Uterus (tissue), 3 donors: ENCODE measurements at regions not wholly inside any gene's neighbourhood (a gene's known extent, or its start where the extent isn't known, plus 50 kb on each side); places are given as distances from the start of the nearest gene placed in this dataset.

Experiments
- DNase-seq, 2 donors: peaks; one replicate each; pipeline ENCODE4 v3.0.0-alpha.2; 2019 to 2020
- H3K27ac ChIP-seq, 2 donors: fragments of 200-600 bp; sonication (generic); 1 replicate in 1 of 2; 2 replicates in 1 of 2; pipeline ENCODE4 v1.5.1; 2016 to 2018
- H3K27me3 ChIP-seq, 2 donors: fragments of 200-600 bp; sonication (generic); one replicate each; pipeline ENCODE4 v1.5.1; 2018 to 2019; ENCODE audit warnings: control low read depth in 1 of 2
- H3K36me3 ChIP-seq, 2 donors: fragments of 200-600 bp; sonication (generic); one replicate each; pipeline ENCODE4 v1.5.1; 2019; ENCODE audit warnings: control low read depth in 1 of 2
- H3K4me1 ChIP-seq, 2 donors: fragments of 200-600 bp; sonication (generic); one replicate each; pipeline ENCODE4 v1.5.1; 2018 to 2019; ENCODE audit warnings: control low read depth in 1 of 2
- H3K4me3 ChIP-seq, 2 donors: fragments of 200-600 bp; sonication (generic); 1 replicate in 1 of 2; 2 replicates in 1 of 2; pipeline ENCODE4 v1.5.1; 2018 to 2019; ENCODE audit warnings: mild to moderate bottlenecking in 1 of 2
- H3K9me3 ChIP-seq, 2 donors: fragments of 200-600 bp; sonication (generic); one replicate each; pipeline ENCODE4 v1.5.1; 2019; ENCODE audit warnings: control low read depth in 1 of 2
- CTCF ChIP-seq, 4 experiments: fragments of 200-600 bp in 2 of 4; fragments of 450-650 bp in 2 of 4; sonication (generic) in 2 of 4; IDR thresholded peaks; one replicate each; pipeline ENCODE4 v1.5.1; 2016 to 2019; ENCODE audit warnings: antibody characterized with exemption in 4 of 4, mild to moderate bottlenecking in 2 of 4, moderate library complexity in 1 of 4
- POLR2A ChIP-seq, 2 donors: fragments of 450-650 bp; IDR thresholded peaks; one replicate each; pipeline ENCODE4 v1.6.1; 2016; ENCODE audit warnings: antibody characterized with exemption in 2 of 2, mild to moderate bottlenecking in 1 of 2, moderate library complexity in 1 of 2
- intact Hi-C: fragments of 100-400 bp; cut with DNase I; formaldehyde crosslinking; loops from one replicate; pipeline ENCODE4 v1.15.1; 2023; ENCODE audit warnings: low total_unique reads
- donor health status: DM: yes; HTN: yes; CAD: no.

DNA sequence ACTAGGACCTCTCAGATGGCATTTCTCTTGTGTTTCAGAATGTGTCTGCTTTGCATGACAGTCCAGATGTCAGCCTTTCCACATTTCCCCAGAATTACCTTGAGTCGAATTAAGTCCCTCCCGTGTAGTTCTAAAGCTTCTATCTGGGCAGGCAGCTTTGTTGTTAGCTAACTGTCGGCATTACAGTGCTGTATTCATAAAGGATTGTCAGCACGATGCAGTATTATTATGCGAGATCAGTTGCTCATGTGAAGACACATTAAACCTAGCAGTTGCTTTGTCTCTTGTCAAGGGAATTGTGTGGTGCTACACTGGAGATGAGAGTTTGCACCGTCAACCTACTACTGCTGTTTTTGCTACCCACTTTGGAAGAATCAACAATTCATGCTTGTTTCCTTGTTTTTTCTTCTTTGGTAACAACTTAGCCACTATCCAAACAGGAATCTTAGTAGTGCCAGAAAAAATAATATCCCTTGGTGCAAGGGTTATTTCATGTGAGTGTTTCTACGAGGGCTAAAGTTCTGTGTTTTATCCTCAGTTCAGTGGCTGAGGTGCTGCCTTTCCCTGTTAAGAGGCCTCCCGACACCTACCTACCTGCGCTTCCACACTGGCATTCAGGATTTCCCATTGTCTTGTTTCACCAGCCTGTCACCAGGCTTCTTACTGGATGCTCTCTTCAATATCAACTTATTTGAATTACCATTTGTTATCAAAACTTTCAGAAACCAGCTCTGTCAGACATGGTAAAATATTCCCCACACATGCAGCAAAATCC is 297.9 kb upstream of the G2E3 start:
- intact Hi-C loops: no loop called here
- H3K4me1 ChIP-seq: no peaks in the 10 kb centered on the region
- no peak overlapping the region for H3K27ac ChIP-seq
- no peaks in the 10 kb centered on the region for H3K27me3 ChIP-seq
- H3K9me3 ChIP-seq: no peaks in the 10 kb centered on the region
- no peak overlapping the region for H3K4me3 ChIP-seq
- TF ChIP-seq POLR2A (IDR thresholded peaks at IDR 0.05) (no peak), CTCF (IDR thresholded peaks at IDR 0.05) (no peak)
- DNase-seq: no peak
- no peaks in the 10 kb centered on the region for H3K36me3 ChIP-seq

- no peak overlapping the region for H3K4me3 ChIP-seq
- H3K9me3 ChIP-seq: no peaks in the 10 kb centered on the region
- no peaks in the 10 kb centered on the region for H3K27me3 ChIP-seq
- H3K36me3 ChIP-seq: no peaks in the 10 kb centered on the region
- no peaks in the 10 kb centered on the region for H3K4me1 ChIP-seq
- H3K27ac ChIP-seq: no peak overlapping the region
- intact Hi-C loops: no loop called here
- no peak for DNase-seq
- no peak for TF ChIP-seq POLR2A (IDR thresholded peaks at IDR 0.05)
- TF ChIP-seq CTCF (IDR thresholded peaks at IDR 0.05): no peak
Measured at GRCh38 chr14:30264161-30264560, 294.8 kb upstream of the G2E3 start.

DNA sequence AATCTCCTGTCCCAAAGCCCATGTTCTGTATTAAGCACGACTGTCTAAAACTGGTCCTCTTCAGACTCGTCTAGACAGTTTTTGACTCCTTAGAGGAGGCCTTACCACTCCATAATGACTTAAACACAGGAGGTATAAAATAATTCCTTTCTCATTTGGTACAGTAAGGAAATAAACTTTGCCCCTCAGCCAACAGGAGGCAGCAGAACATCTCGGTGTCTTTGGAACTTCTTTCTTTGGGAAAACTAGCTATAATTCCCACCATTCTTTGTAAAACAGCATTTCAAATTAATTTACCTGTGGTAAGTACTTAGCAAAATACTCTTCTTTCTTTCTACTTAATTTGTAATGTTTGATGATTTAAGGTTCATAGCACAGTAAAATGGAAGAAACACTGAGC is 292.7 kb upstream of the G2E3 start:
- no peak for TF ChIP-seq POLR2A (IDR thresholded peaks at IDR 0.05)
- TF ChIP-seq CTCF (IDR thresholded peaks at IDR 0.05): no peak
- intact Hi-C loops: no loop called here
- Histone ChIP-seq H3K27ac (no peak overlapping the region), H3K4me3 (no peak overlapping the region), H3K27me3 (no peaks in the 10 kb centered on the region), H3K36me3 (no peaks in the 10 kb centered on the region), H3K9me3 (no peaks in the 10 kb centered on the region), H3K4me1 (no peaks in the 10 kb centered on the region)
- DNase-seq: no peak

GRCh38 chr14:30267141-30267540 is 291.8 kb upstream of the G2E3 start:
- Histone ChIP-seq H3K4me3 (no peak overlapping the region), H3K9me3 (no peaks in the 10 kb centered on the region), H3K27ac (no peak overlapping the region), H3K36me3 (no peaks in the 10 kb centered on the region), H3K4me1 (no peaks in the 10 kb centered on the region), H3K27me3 (no peaks in the 10 kb centered on the region)
- TF ChIP-seq CTCF (IDR thresholded peaks at IDR 0.05) (no peak), POLR2A (IDR thresholded peaks at IDR 0.05) (no peak)
- intact Hi-C loops: no loop called here
- no peak for DNase-seq

- TF ChIP-seq CTCF (IDR thresholded peaks at IDR 0.05): peak; percentile 43 to 58 (median 50)
- no peak for TF ChIP-seq POLR2A (IDR thresholded peaks at IDR 0.05)
- no peaks in the 10 kb centered on the region for H3K4me1 ChIP-seq
- H3K4me3 ChIP-seq: no peak overlapping the region
- no peaks in the 10 kb centered on the region for H3K9me3 ChIP-seq
- no peak overlapping the region for H3K27ac ChIP-seq
- H3K36me3 ChIP-seq: no peaks in the 10 kb centered on the region
- DNase-seq: peak; percentile 55 to 72
- intact Hi-C loops: no loop called here
- no peaks in the 10 kb centered on the region for H3K27me3 ChIP-seq
Measured at GRCh38 chr14:30270200-30271161, 288.5 kb upstream of the G2E3 start.
